GM12878 (cell line): ENCODE measurements at regions not wholly inside any gene's neighbourhood (a gene's known extent, or its start where the extent isn't known, plus 50 kb on each side); places are given as distances from the start of the nearest gene placed in this dataset.

ENCODE experiments used
- ATAC-seq: fragments of 200-7000 bp; cut with Tn5 transposase; 3 replicates; pipeline ENCODE4 v1.9.1; 2020; ENCODE audit warnings: mild to moderate bottlenecking, moderate library complexity
- BruUV-seq: library from RNA; stranded (reverse); fragments of 400-500 nt; replicated peaks from 2 replicates; lab custom pipeline; 2021; lab: Mats Ljungman, UMichigan
- CTCF ChIA-PET: fragments of 300-600 bp; sonication (Branson Sonifier 250); formaldehyde crosslinking; extraction: SDS; loops from one replicate; lab custom pipeline; 2021; ENCODE audit warnings: inconsistent platforms; lab: Yijun Ruan, JAX
- POLR2A ChIA-PET: fragments of 350-600 bp; formaldehyde crosslinking; extraction: SDS; loops from one replicate; lab custom pipeline; 2021; ENCODE audit warnings: inconsistent platforms; lab: Charles Lee
- RAD21 ChIA-PET: fragments of 300-600 bp; sonication (Branson Sonifier 250); formaldehyde crosslinking; loops from one replicate; lab custom pipeline; 2023; ENCODE audit warnings: antibody characterized with exemption; ENCODE audit not compliant: unreplicated experiment; lab: Charles Lee
- SMC1A ChIA-PET: fragments of 300-600 bp; sonication (Branson Sonifier 250); formaldehyde crosslinking; loops from one replicate; lab custom pipeline; 2023; ENCODE audit not compliant: unreplicated experiment, uncharacterized antibody; lab: Charles Lee
- DNase-seq: peaks from one replicate; pipeline ENCODE4 v3.0.0-alpha.2; 2011; ENCODE audit warnings: low read depth, low spot score
- FAIRE-seq: peaks from 3 replicates; lab custom pipeline; 2011; peaks lifted over from hg19 to GRCh38; lab: Jason Lieb, UNC
- H2AFZ ChIP-seq: 2 replicates; pipeline ENCODE4 v1.6.0; 2011; ENCODE audit warnings: low read depth, low read length, control low read depth; ENCODE audit not compliant: control insufficient read depth
- H3K27ac ChIP-seq: 2 replicates; pipeline ENCODE4 v1.5.1; 2011; ENCODE audit warnings: control low read depth; ENCODE audit not compliant: control insufficient read depth, insufficient read depth
- H3K27me3 ChIP-seq, 2 experiments: replicated peaks in 1 of 2; 2 replicates each; pipeline versions ENCODE4 v1.6.0 to v1.6.1; 2011; ENCODE audit warnings: low read length in 1 of 2; ENCODE audit not compliant: control insufficient read depth in 2 of 2, insufficient read depth in 2 of 2
- H3K36me3 ChIP-seq, 2 experiments: 2 replicates each; pipeline ENCODE4 v1.5.1; 2011; ENCODE audit warnings: low read length in 1 of 2; ENCODE audit not compliant: control insufficient read depth in 2 of 2, insufficient read depth in 2 of 2
- H3K4me1 ChIP-seq: 2 replicates; pipeline ENCODE4 v1.6.1; 2011; ENCODE audit warnings: mild to moderate bottlenecking, low read length, moderate library complexity, mixed read lengths; ENCODE audit not compliant: control insufficient read depth, insufficient read depth
- H3K4me2 ChIP-seq: 2 replicates; pipeline ENCODE4 v1.6.0; 2011; ENCODE audit warnings: control low read depth; ENCODE audit not compliant: control insufficient read depth, insufficient read depth
- H3K4me3 ChIP-seq: fragments of 200-600 bp; sonication (generic); 2 replicates; pipeline ENCODE4 v1.5.1; 2016
- H3K79me2 ChIP-seq: 2 replicates; pipeline ENCODE4 v1.6.0; 2011; ENCODE audit warnings: low read length; ENCODE audit not compliant: control insufficient read depth, insufficient read depth
- H3K9ac ChIP-seq: 2 replicates; pipeline ENCODE4 v1.8.0; 2011; ENCODE audit warnings: low read length, control low read depth, mixed read lengths; ENCODE audit not compliant: control insufficient read depth, insufficient read depth
- H3K9me3 ChIP-seq: replicated peaks from 3 replicates; pipeline ENCODE4 v1.5.1; 2011; ENCODE audit warnings: mild to moderate bottlenecking, low read length; ENCODE audit not compliant: control insufficient read depth, insufficient read depth
- H4K20me1 ChIP-seq: 2 replicates; pipeline ENCODE4 v1.6.0; 2011; ENCODE audit not compliant: control insufficient read depth, insufficient read depth
- CBFB ChIP-seq: IDR thresholded peaks from 2 replicates; pipeline ENCODE4 v1.6.1; 2016; ENCODE audit warnings: antibody characterized with exemption, low read depth
- CHD4 ChIP-seq: fragments of 200-600 bp; sonication (generic); IDR thresholded peaks from 2 replicates; pipeline ENCODE4 v1.6.1; 2016; ENCODE audit warnings: mild to moderate bottlenecking
- CREB1 ChIP-seq: IDR thresholded peaks from 2 replicates; pipeline ENCODE4 v1.6.1; 2012; ENCODE audit warnings: low read depth, mild to moderate bottlenecking, inconsistent platforms
- ETV6 ChIP-seq, 2 experiments: fragments of 450-650 bp in 1 of 2; IDR thresholded peaks in 1 of 2; conservative IDR thresholded peaks in 1 of 2; 2 replicates each; pipeline ENCODE4 v1.6.1; 2014; ENCODE audit warnings: antibody characterized with exemption in 1 of 2, borderline replicate concordance in 1 of 2, low read depth in 1 of 2, mild to moderate bottlenecking in 1 of 2, moderate library complexity in 1 of 2
- KLF5 ChIP-seq: fragments of 450-650 bp; IDR thresholded peaks from 2 replicates; pipeline ENCODE4 v1.6.1; 2014; ENCODE audit warnings: mild to moderate bottlenecking; ENCODE audit not compliant: partially characterized antibody
- MEF2A ChIP-seq: IDR thresholded peaks from 2 replicates; pipeline ENCODE4 v1.6.1; 2011; ENCODE audit warnings: low read depth, mild to moderate bottlenecking, low read length, moderate library complexity; ENCODE audit not compliant: insufficient read depth
- NFYB ChIP-seq: IDR thresholded peaks from 2 replicates; pipeline ENCODE4 v1.6.1; 2011; ENCODE audit warnings: low read depth, mild to moderate bottlenecking, low read length, improper control_type of control experiment, moderate library complexity; ENCODE audit not compliant: insufficient read depth
- NRF1 ChIP-seq: conservative IDR thresholded peaks from 2 replicates; pipeline ENCODE4 v1.6.1; 2011; ENCODE audit warnings: mild to moderate bottlenecking, low read depth, low read length, improper control_type of control experiment
- RELA ChIP-seq: fragments of 450-650 bp; IDR thresholded peaks from 2 replicates; pipeline ENCODE4 v1.8.0; 2014; ENCODE audit warnings: borderline replicate concordance; ENCODE audit not compliant: partially characterized antibody
- RUNX3 ChIP-seq: IDR thresholded peaks from 2 replicates; pipeline ENCODE4 v1.6.1; 2012; ENCODE audit warnings: low read length, inconsistent platforms
- ZBTB40 ChIP-seq: fragments of 450-650 bp; IDR thresholded peaks from 2 replicates; pipeline ENCODE4 v1.6.1; 2016; ENCODE audit warnings: mild to moderate bottlenecking, moderate library complexity, borderline replicate concordance
- ZNF24 ChIP-seq: fragments of 450-650 bp; IDR thresholded peaks from 2 replicates; pipeline ENCODE4 v1.6.1; 2017; ENCODE audit warnings: antibody characterized with exemption, mild to moderate bottlenecking
- WGBS: methylation state at CpG from one replicate; pipeline ENCODE4 v1.1.6; 2016; ENCODE audit warnings: low lambda C conversion rate; ENCODE audit not compliant: insufficient replicate concordance, insufficient coverage; ENCODE audit errors: missing lambda C conversion rate; 5-methylcytosine and 5-hydroxymethylcytosine counted together
- in situ Hi-C: fragments of 300-500 bp; cut with MboI; formaldehyde crosslinking; loops from 9 replicates; pipeline ENCODE4 v1.14.3; 2018; ENCODE audit warnings: mixed read lengths
- intact Hi-C: fragments of 100-400 bp; cut with micrococcal nuclease; formaldehyde crosslinking; loops from one replicate; pipeline ENCODE4 v1.14.2; 2022; ENCODE audit not compliant: unreplicated experiment
- TF ChIP-seq, protein P1 (sequence below): IDR thresholded peaks from 2 replicates; pipeline ENCODE4 v1.6.1; 2011; ENCODE audit warnings: borderline replicate concordance, low read depth, mild to moderate bottlenecking, moderate library complexity, low read length; ENCODE audit not compliant: insufficient read depth, poor library complexity, severe bottlenecking
- TF ChIP-seq, protein P2 (sequence below): fragments of 150-350 bp; IDR thresholded peaks from 2 replicates; pipeline ENCODE4 v1.6.1; 2016; ENCODE audit warnings: low read depth, low read length

GRCh38 chr6:139498715-139499114 lies 124.3 kb upstream of the CITED2 start (continued):
- no peak for TF ChIP-seq NFYB

- no peak overlapping the region for H3K27ac ChIP-seq
- no peak overlapping the region for H3K4me2 ChIP-seq
- no peak for DNase-seq
- no peaks in the 10 kb centered on the region for H3K9me3 ChIP-seq
- in situ Hi-C loops (no loop called here), intact Hi-C loops (no loop called here)
- no peak for FAIRE-seq
- no peaks in the 10 kb centered on the region for H3K27me3 ChIP-seq
- WGBS = 61% methylated on average over 7 of the region's 8 CpGs
- H3K79me2 ChIP-seq = no peaks in the 10 kb centered on the region
- H2AFZ ChIP-seq = no peak overlapping the region
- ChIA-PET CTCF (interaction anchor here (1.3 kb wide), 1 partner anchor 9 kb away, joined by 3 read pairs; no protein-coding TSS in a partner anchor), RAD21 (no interaction called here), SMC1A (no interaction called here), POLR2A (no interaction called here)
- no peak overlapping the region for H3K9ac ChIP-seq
- no peak overlapping the region for H3K4me3 ChIP-seq
- no peak for ATAC-seq
- H4K20me1 ChIP-seq = no peaks in the 10 kb centered on the region
- no peaks in the 10 kb centered on the region for H3K4me1 ChIP-seq
- BruUV-seq = no TSS peak
- no peaks in the 10 kb centered on the region for H3K36me3 ChIP-seq
- TF ChIP-seq ZNF24 (no peak), RELA (no peak), MEF2A (no peak), ZBTB40 (no peak), CHD4 (no peak), NRF1 (no peak), KLF5 (no peak), CBFB (no peak), CREB1 (no peak), ETV6 (conservative IDR thresholded peaks at IDR 0.05 in 1 of 2, IDR thresholded peaks at IDR 0.05 in 1 of 2; ENCODE audit: borderline replicate concordance in 1 of 2, low read depth in 1 of 2) (no peak), RUNX3 (no peak)
- TF ChIP-seq, protein P1, sequence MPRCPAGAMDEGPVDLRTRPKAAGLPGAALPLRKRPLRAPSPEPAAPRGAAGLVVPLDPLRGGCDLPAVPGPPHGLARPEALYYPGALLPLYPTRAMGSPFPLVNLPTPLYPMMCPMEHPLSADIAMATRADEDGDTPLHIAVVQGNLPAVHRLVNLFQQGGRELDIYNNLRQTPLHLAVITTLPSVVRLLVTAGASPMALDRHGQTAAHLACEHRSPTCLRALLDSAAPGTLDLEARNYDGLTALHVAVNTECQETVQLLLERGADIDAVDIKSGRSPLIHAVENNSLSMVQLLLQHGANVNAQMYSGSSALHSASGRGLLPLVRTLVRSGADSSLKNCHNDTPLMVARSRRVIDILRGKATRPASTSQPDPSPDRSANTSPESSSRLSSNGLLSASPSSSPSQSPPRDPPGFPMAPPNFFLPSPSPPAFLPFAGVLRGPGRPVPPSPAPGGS = no peak
- TF ChIP-seq, protein P2, sequence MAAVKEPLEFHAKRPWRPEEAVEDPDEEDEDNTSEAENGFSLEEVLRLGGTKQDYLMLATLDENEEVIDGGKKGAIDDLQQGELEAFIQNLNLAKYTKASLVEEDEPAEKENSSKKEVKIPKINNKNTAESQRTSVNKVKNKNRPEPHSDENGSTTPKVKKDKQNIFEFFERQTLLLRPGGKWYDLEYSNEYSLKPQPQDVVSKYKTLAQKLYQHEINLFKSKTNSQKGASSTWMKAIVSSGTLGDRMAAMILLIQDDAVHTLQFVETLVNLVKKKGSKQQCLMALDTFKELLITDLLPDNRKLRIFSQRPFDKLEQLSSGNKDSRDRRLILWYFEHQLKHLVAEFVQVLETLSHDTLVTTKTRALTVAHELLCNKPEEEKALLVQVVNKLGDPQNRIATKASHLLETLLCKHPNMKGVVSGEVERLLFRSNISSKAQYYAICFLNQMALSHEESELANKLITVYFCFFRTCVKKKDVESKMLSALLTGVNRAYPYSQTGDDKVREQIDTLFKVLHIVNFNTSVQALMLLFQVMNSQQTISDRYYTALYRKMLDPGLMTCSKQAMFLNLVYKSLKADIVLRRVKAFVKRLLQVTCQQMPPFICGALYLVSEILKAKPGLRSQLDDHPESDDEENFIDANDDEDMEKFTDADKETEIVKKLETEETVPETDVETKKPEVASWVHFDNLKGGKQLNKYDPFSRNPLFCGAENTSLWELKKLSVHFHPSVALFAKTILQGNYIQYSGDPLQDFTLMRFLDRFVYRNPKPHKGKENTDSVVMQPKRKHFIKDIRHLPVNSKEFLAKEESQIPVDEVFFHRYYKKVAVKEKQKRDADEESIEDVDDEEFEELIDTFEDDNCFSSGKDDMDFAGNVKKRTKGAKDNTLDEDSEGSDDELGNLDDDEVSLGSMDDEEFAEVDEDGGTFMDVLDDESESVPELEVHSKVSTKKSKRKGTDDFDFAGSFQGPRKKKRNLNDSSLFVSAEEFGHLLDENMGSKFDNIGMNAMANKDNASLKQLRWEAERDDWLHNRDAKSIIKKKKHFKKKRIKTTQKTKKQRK = no peak
Measured at GRCh38 chr6:139497345-139497961, 123.0 kb upstream of the CITED2 start.
